Panc1 (cell line): ENCODE measurements at regions not wholly inside any gene's neighbourhood (a gene's known extent, or its start where the extent isn't known, plus 50 kb on each side); places are given as distances from the start of the nearest gene placed in this dataset.

Source experiments
- ATAC-seq: fragments of 200-7000 bp; cut with Tn5 transposase; 2 replicates; pipeline ENCODE4 v1.9.1; 2020; ENCODE audit warnings: mild to moderate bottlenecking, moderate library complexity
- BruUV-seq: library from RNA; stranded (reverse); fragments of 400-500 nt; replicated peaks from 2 replicates; lab custom pipeline; 2021; lab: Mats Ljungman, UMichigan
- CTCF ChIA-PET: fragments of 300-600 bp; sonication (Branson Sonifier 250); formaldehyde crosslinking; loops from one replicate; lab custom pipeline; 2022; ENCODE audit warnings: antibody characterized with exemption; lab: Charles Lee
- POLR2A ChIA-PET: fragments of 300-600 bp; sonication (Branson Sonifier 250); formaldehyde crosslinking; loops from one replicate; lab custom pipeline; 2022; ENCODE audit warnings: antibody characterized with exemption; lab: Charles Lee
- DNase-seq: peaks from one replicate; pipeline ENCODE4 v3.0.0-alpha.2; 2010; ENCODE audit warnings: low read depth, low spot score
- H3K27ac ChIP-seq: 2 replicates; pipeline ENCODE4 v1.5.1; 2011; ENCODE audit warnings: mild to moderate bottlenecking, low read length, inconsistent platforms
- H3K27me3 ChIP-seq: fragments of 200-500 bp; sonication (Bioruptor generic); 2 replicates; pipeline ENCODE4 v1.6.0; 2014; ENCODE audit warnings: low read length, inconsistent platforms; ENCODE audit not compliant: control insufficient read depth, insufficient read depth
- H3K36me3 ChIP-seq: fragments of 200-500 bp; sonication (Bioruptor generic); 2 replicates; pipeline ENCODE4 v1.5.1; 2014; ENCODE audit warnings: inconsistent platforms, mild to moderate bottlenecking, low read length, moderate library complexity; ENCODE audit not compliant: control insufficient read depth, insufficient read depth
- H3K4me1 ChIP-seq: 2 replicates; pipeline ENCODE4 v1.5.1; 2011; ENCODE audit warnings: inconsistent platforms, mild to moderate bottlenecking, low read length, moderate library complexity; ENCODE audit not compliant: control insufficient read depth, insufficient read depth
- H3K4me3 ChIP-seq, 2 experiments: 2 replicates each; pipeline ENCODE4 v1.5.1; 2011 to 2012; ENCODE audit warnings: low read depth in 2 of 2, low read length in 2 of 2, mild to moderate bottlenecking in 2 of 2, inconsistent platforms in 1 of 2, moderate library complexity in 1 of 2
- H3K9me3 ChIP-seq: fragments of 200-500 bp; sonication (Bioruptor generic); 2 replicates; pipeline ENCODE4 v1.5.1; 2014; ENCODE audit warnings: low read depth, mild to moderate bottlenecking, inconsistent platforms, low read length, moderate library complexity; ENCODE audit not compliant: control insufficient read depth, insufficient read depth
- CTCF ChIP-seq: fragments of 450-650 bp; IDR thresholded peaks from 2 replicates; pipeline ENCODE4 v1.5.1; 2017; ENCODE audit warnings: mild to moderate bottlenecking
- POLR2AphosphoS5 ChIP-seq: IDR thresholded peaks from 2 replicates; pipeline ENCODE4 v1.6.1; 2012; ENCODE audit warnings: mild to moderate bottlenecking, low read depth, low read length, moderate library complexity
- REST ChIP-seq, 2 experiments: IDR thresholded peaks; 2 replicates each; pipeline ENCODE4 v1.6.1; 2011 to 2012; ENCODE audit warnings: low read depth in 2 of 2, control low read depth in 1 of 2, low read length in 1 of 2, mild to moderate bottlenecking in 1 of 2, moderate library complexity in 1 of 2; ENCODE audit not compliant: insufficient read depth in 1 of 2
- SIN3A ChIP-seq: IDR thresholded peaks from 2 replicates; pipeline ENCODE4 v1.6.1; 2012; ENCODE audit warnings: low read depth, mild to moderate bottlenecking, low read length, moderate library complexity, borderline replicate concordance; ENCODE audit not compliant: insufficient read depth
- TCF7L2 ChIP-seq: IDR thresholded peaks from 2 replicates; pipeline ENCODE4 v1.6.1; 2011; ENCODE audit warnings: mild to moderate bottlenecking, low read depth, low read length, inconsistent platforms
- in situ Hi-C: cut with HindIII; loops from 2 replicates; pipeline ENCODE4 v1.10.0; 2016; ENCODE audit warnings: low sequenced_read_pairs, low pct_unique_long_range_greater_than_20kb
- intact Hi-C: fragments of 100-400 bp; cut with micrococcal nuclease; formaldehyde crosslinking; loops from one replicate; pipeline ENCODE4 v1.10.0; 2022; ENCODE audit not compliant: unreplicated experiment

- intact Hi-C loops (loop anchor here (1.0 to 10.0 kb wide), 4 partner anchors 107 to 321 kb away; no protein-coding TSS in a partner anchor), in situ Hi-C loops (no loop called here)
- no peak for TF ChIP-seq REST (IDR thresholded peaks at IDR 0.05; ENCODE audit: insufficient read depth in 1 of 2, low read depth in 2 of 2, low read length in 1 of 2)
- peak; percentile 87 for TF ChIP-seq CTCF
These were observed 111.2 kb upstream of the MMS22L start for GRCh38 chr6:97394160-97394748.

GRCh38 chr6:97396880-97397279, 113.9 kb upstream of the MMS22L start:
- ATAC-seq: no peak
- Histone ChIP-seq H3K9me3 (no peaks in the 10 kb centered on the region), H3K36me3 (no peaks in the 10 kb centered on the region; the same call in 1 of the 2 replicates), H3K27ac (no peak overlapping the region), H3K4me1 (no peaks in the 10 kb centered on the region), H3K4me3 (no peak overlapping the region), H3K27me3 (no peaks in the 10 kb centered on the region)
- POLR2A ChIA-PET: no interaction called here
- CTCF ChIA-PET: no interaction called here
- DNase-seq: no peak
- no peak for TF ChIP-seq TCF7L2
- no peak for TF ChIP-seq CTCF
- no peak for TF ChIP-seq SIN3A
- TF ChIP-seq POLR2AphosphoS5: no peak
- no peak for TF ChIP-seq REST (IDR thresholded peaks at IDR 0.05; ENCODE audit: insufficient read depth in 1 of 2, low read depth in 2 of 2, low read length in 1 of 2)
- in situ Hi-C loops: no loop called here
- intact Hi-C loops: loop anchor here (10.0 kb wide), 1 partner anchor 182 kb away; no protein-coding TSS in a partner anchor
- no TSS peak for BruUV-seq

More at GRCh38 chr6:97394160-97394748, 111.2 kb upstream of the MMS22L start:
- POLR2A ChIA-PET: no interaction called here
- no peak overlapping the region for H3K4me3 ChIP-seq
- CTCF ChIA-PET: no interaction called here
- no TSS peak for BruUV-seq
- H3K36me3 ChIP-seq: no peaks in the 10 kb centered on the region; the same call in 1 of the 2 replicates
- H3K4me1 ChIP-seq: no peaks in the 10 kb centered on the region
- no peak overlapping the region for H3K27ac ChIP-seq
- H3K27me3 ChIP-seq: no peaks in the 10 kb centered on the region; the same call in 1 of the 2 replicates
- DNase-seq (peak; percentile 47), ATAC-seq (0 out of 2 replicates have a peak, but pooled peaks have one; percentile 63)
- H3K9me3 ChIP-seq: no peaks in the 10 kb centered on the region
